GM06990 (cell line): ENCODE measurements at regions not wholly inside any gene's neighbourhood (a gene's known extent, or its start where the extent isn't known, plus 50 kb on each side); places are given as distances from the start of the nearest gene placed in this dataset.

ENCODE experiments used
- DNase-seq: peaks from one replicate; pipeline ENCODE4 v3.0.0-alpha.2; 2011; ENCODE audit not compliant: insufficient read length; ENCODE audit errors: extremely low read depth
- H3K27me3 ChIP-seq: replicated peaks from 2 replicates; pipeline ENCODE4 v1.6.0; 2011; ENCODE audit warnings: low read length; ENCODE audit not compliant: control insufficient read depth, insufficient read depth
- H3K36me3 ChIP-seq: 2 replicates; pipeline ENCODE4 v1.5.1; 2011; ENCODE audit warnings: low read length; ENCODE audit not compliant: control insufficient read depth, insufficient read depth
- H3K4me3 ChIP-seq: replicated peaks from 2 replicates; pipeline ENCODE4 v1.5.1; 2011; ENCODE audit warnings: low read depth, mild to moderate bottlenecking, control low read depth, low read length
- TF ChIP-seq, protein P1 (sequence below): IDR thresholded peaks from 2 replicates; pipeline ENCODE4 v1.5.1; 2011; ENCODE audit warnings: low read length, control low read depth, mild to moderate bottlenecking, inconsistent platforms; ENCODE audit not compliant: insufficient read depth, poor library complexity, severe bottlenecking

DNA sequence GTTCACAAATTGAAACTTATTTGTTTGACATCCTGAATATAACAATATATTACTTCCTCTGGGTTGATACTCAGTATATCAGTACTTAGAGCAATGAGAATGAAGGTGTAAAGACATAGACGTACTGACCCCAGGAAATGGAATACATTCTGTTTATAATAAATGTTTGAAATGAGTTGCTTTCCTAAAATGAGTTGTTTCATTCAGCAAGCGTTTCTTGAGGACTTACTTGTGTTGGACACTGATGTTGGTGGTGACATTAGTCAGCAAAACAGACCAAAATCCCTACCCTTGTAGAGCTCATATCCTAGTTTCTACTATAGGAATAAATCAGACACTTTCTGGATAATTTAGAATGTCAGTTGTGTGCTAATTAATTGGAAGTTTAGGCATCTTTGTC lies 184.3 kb downstream of the ZDHHC21 start:
- H3K27me3 ChIP-seq: no peaks in the 10 kb centered on the region
- no peak for DNase-seq
- TF ChIP-seq, protein P1, sequence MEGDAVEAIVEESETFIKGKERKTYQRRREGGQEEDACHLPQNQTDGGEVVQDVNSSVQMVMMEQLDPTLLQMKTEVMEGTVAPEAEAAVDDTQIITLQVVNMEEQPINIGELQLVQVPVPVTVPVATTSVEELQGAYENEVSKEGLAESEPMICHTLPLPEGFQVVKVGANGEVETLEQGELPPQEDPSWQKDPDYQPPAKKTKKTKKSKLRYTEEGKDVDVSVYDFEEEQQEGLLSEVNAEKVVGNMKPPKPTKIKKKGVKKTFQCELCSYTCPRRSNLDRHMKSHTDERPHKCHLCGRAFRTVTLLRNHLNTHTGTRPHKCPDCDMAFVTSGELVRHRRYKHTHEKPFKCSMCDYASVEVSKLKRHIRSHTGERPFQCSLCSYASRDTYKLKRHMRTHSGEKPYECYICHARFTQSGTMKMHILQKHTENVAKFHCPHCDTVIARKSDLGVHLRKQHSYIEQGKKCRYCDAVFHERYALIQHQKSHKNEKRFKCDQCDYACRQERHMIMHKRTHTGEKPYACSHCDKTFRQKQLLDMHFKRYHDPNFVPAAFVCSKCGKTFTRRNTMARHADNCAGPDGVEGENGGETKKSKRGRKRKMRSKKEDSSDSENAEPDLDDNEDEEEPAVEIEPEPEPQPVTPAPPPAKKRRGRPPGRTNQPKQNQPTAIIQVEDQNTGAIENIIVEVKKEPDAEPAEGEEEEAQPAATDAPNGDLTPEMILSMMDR: no peak
- no peak overlapping the region for H3K4me3 ChIP-seq
- no peaks in the 10 kb centered on the region for H3K36me3 ChIP-seq

DNA sequence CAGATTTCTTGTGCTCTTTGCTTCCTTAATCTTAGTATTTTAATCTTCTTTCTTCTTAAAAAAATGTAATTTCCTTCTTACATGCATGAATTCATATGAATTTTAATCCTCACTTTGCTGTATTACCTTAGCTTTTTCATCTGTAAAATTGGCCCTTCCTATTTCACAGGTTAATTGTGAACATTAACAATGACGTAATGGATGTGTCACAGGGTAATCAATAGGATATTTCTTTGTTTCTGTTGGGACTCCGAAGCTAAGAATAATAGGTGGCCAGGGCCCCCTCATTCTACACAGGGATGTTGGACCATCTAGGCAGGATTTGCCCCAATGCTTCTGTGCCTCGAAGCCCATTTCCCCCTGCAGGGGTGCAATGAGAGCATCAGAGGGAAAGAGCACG lies 187.4 kb upstream of the NFIB start:
- TF ChIP-seq, protein P1: no peak

DNA sequence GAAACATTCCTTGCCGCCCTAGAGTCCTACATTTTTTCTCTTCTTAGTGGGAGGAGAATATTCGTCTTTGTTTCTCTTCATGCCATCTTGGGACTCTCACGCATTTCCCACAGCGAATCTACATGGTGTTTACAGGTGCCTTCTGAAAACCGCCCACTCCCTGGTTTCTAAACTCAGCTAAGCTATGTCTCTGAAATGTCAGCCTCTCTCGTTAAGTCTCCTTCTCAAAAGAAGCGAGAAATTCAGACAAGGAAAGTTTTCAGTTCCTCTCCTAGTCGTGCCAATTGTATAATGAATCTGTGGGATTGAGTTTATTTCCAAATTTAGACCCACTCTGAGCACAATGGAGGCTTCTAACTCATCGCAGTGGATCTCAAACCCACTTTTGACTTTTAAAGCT lies 186.8 kb upstream of the NFIB start:
- TF ChIP-seq, protein P1: no peak
- Histone ChIP-seq H3K4me3 (no peak overlapping the region), H3K27me3 (no peaks in the 10 kb centered on the region; the same call in none of the 2 replicates), H3K36me3 (no peaks in the 10 kb centered on the region)
- no peak for DNase-seq

More for the DNA sequence above, 187.4 kb upstream of the NFIB start:
- no peak overlapping the region for H3K4me3 ChIP-seq
- DNase-seq: no peak
- no peaks in the 10 kb centered on the region; the same call in none of the 2 replicates for H3K27me3 ChIP-seq
- no peaks in the 10 kb centered on the region for H3K36me3 ChIP-seq

DNA sequence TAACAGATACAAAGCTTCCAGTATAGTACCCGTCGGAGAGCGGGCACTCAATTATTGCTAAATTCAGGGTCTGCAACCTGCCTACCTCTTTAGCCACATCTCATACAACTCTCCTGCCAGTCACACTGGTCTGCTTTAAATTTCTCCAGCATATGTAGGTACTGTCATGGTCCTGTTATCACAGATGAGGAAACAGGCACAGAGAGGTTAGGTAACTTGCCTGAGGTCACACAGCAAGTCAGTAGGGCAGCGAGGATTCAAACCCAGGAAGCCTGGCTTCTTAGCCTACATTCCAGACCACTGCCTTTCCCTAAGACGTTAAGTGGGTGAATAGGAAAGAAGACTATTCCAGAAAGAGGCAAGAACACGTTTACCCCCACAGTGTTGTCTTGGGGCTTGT lies 186.0 kb upstream of the NFIB start:
- DNase-seq: no peak
- Histone ChIP-seq H3K4me3 (no peak overlapping the region), H3K27me3 (no peaks in the 10 kb centered on the region; the same call in none of the 2 replicates), H3K36me3 (no peaks in the 10 kb centered on the region)
- TF ChIP-seq, protein P1: no peak

DNA sequence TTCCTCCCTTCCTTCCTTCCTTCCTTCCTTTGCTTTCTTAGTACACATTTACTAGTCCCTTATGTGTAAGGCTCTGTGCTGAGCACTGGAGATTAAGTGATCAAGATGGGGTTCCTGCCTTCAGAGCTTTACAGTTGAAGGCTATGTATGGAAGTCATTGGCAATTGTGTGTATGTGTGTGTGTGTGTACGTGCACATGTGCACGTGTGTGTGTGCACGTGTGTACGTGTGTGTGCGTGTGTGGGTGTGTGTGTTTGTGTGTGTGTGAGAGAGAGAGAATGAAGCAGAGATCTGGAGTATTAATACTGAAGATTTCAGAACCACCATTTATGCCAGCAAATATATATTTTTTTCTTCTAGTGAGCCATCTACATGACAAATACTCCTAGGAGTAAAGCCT lies 184.9 kb upstream of the NFIB start:
- Histone ChIP-seq H3K27me3 (no peaks in the 10 kb centered on the region; the same call in none of the 2 replicates), H3K4me3 (no peak overlapping the region), H3K36me3 (no peaks in the 10 kb centered on the region)
- DNase-seq: no peak
- TF ChIP-seq, protein P1: no peak

DNA sequence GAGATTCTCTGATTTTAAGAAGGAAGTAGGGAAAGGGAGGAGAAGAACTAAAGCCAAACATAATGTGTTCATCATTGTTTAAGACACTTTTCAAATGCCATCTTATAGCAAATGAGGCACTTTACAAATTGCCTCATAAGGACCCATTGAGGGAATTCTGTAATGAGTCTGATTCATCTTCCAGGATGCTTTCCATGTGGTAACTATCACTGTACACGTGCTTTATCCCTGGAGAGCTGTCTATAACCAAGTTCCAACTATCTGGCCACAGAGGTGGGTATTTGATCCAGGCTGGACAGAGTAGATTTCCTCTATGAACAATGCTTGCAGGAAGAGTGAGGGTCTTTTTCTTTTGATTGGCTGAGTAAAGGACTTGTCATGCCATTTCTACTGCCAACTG lies 183.5 kb upstream of the NFIB start:
- H3K4me3 ChIP-seq: no peak overlapping the region
- no peaks in the 10 kb centered on the region; the same call in none of the 2 replicates for H3K27me3 ChIP-seq
- DNase-seq: no peak
- TF ChIP-seq, protein P1: no peak
- no peaks in the 10 kb centered on the region for H3K36me3 ChIP-seq
